GM19463 (cell line): ENCODE measurements at regions not wholly inside any gene's neighbourhood (a gene's known extent, or its start where the extent isn't known, plus 50 kb on each side); places are given as distances from the start of the nearest gene placed in this dataset.

Experiments used
- ATAC-seq: cut with Tn5 transposase; IDR thresholded peaks from one replicate; pipeline ENCODE4 v1.9.1; 2021; ENCODE audit warnings: mild to moderate bottlenecking, moderate library complexity; ENCODE audit not compliant: unreplicated experiment

- ATAC-seq = no peak
Measured at GRCh38 chr16:86104537-86105048, 205.6 kb downstream of the IRF8 start.

- no peak for ATAC-seq
Measured at GRCh38 chr16:86107215-86107825, 208.4 kb downstream of the IRF8 start.

DNA sequence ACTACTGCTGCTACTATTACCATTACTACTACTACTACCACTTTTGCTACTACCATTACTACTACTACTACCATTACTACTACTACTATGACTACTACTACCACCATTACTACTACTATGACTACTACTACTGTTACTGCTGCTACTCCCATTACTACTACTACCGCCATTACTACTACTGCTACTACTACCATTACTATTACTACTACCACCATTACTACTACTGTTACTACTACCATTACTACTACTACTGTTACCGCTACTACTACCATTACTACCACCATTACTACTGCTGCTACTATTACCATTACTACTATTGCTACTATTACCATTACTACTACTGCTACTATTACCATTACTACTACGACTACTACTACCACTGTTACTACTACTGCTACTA, 209.1 kb downstream of the IRF8 start:
- no peak for ATAC-seq

DNA sequence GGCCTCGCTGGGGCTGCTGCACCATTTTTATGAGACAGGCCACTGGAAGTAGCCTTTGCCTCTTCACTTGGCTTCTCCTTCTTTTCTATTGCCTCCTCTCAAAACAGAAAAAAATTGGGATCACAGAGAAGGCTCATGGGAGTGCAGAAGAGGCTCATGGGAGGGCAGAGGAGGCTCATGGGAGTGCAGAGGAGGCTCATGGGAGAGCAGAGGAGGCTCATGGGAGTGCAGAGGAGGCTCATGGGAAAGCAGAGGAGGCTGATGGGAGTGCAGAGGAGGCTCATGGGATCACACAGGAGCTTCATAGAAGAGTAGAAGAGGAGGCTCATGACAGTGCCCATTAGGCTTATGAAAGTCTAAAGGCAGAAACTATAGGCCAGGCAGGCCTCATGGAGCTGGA, 211.2 kb downstream of the IRF8 start:
- ATAC-seq = no peak

DNA sequence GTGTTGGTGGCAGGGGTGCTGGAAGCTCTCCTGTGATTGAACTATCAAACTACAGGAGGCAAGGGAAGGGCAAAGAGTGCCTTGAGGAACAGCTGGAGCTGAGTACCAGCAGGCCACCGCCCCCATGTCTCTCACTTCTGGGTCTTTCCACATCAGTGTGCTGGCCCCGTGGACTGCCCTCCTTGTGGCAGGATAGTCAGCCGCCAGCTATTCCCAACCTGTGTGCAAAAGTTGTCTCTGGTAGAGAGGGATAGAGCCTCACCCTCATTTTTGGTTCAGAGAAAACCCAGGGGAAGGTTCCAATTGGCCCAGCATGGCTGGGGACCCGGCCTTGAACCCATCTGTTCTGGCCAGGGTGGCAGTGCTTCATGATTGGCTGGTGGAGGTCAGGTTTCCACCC, 211.8 kb downstream of the IRF8 start:
- no peak for ATAC-seq

GRCh38 chr16:86112178-86112577, 213.2 kb downstream of the IRF8 start:
- ATAC-seq = no peak

DNA sequence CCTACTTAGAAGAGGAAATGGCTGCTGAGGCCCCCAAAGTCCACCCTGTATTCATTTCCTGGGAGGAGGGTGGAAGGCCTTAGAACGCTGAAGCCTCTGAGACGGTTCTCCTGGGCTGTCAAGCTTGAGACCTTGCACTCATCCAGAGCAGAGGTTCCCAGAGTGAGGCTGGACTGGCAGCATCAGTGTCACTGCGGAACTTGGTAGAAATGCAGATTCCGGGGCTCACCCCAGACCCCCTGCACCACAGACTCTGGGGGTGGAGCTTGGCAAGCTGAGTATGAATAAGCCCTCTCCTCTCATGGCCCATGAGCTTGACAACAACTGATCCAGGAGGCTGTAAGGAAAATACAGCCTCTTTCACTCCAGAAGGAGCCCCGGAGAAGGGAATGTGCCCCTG, 218.3 kb downstream of the IRF8 start:
- no peak for ATAC-seq

DNA sequence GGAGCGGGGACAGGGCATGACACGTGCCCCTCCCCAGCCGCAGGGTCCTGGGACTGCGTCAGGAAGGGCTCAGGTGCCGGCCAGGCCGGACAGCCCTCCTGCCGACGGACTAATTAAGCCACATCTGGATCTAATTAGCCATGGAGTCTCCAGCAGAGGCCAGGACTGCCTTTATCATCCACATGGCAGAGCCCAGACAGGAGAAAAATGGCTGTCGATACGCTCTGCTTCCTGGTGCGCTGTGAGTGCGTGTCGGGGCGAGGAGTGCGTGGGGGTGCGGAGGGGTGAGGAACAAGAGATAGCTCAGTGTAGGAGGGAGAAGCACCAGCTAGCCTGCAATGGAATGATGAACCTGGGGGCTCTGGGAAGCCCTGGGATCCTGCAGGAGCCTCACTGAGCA, 218.8 kb downstream of the IRF8 start:
- ATAC-seq = no peak

DNA sequence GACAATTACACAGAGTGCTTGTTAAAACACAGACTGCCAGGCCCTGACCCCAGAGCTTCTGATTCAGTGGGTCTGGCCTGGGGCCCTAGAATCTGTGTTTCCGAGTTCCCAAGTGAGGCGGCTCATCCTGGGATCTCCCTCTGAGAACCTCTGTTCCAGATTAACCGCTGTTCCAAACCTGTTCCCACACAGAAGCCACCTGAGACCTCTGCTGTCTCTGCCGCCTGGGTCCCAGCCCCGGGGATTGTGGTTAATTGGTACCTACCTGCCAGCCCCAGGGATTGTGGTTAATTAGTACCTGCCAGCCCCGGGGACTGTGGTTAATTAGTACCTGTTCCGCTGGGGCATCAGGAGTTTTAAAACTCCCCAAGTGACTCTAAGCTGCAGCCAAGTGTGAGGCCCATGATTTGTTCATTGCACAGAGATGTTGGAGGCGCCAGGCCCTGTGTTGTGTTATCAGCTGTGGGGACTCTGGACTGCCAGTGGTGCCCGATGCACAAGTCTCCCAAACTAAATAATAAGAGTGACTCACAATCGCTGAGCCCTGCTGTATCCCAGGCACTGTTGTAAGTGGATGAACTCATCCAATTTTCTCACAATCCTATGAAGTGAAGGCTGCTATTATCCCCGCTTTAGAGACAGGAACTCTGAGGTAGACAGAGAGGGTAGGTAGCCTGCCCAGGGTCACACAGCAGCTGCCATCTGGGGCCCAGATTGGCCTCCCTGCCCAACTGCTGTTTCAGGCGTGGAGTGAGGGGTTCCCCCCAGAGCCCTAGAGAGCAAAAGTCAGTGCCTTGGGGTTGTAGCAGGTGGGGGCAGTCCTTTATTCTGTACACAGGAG, 219.7 kb downstream of the IRF8 start:
- no peak for ATAC-seq

- no peak for ATAC-seq
Measured at GRCh38 chr16:86120201-86121192, 221.5 kb downstream of the IRF8 start.

- ATAC-seq = no peak
Measured at GRCh38 chr16:86121374-86122010, 222.5 kb downstream of the IRF8 start.

GRCh38 chr16:86122681-86123342, 223.8 kb downstream of the IRF8 start:
- ATAC-seq = no peak

DNA sequence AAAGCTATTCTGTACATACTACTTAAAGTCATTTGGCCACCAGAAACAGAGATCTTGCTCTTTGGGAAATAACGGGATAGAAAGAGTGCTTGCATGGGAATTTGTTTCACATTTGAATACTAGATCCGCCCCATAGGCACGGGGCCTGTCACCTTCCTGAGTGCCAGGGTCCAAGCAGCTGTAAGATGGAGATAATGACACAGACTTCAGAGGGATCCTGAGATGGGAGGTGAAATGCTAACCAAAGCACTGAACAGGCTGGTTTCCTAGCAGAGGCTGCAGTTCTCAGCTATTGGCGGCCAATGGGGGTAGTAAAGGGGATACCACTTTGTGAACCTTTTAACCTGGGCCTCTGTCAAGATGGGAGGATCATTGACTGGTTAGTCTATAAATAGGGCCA, 225.4 kb downstream of the IRF8 start:
- ATAC-seq = no peak

- ATAC-seq = no peak
Measured at GRCh38 chr16:86126891-86127290, 227.9 kb downstream of the IRF8 start.

DNA sequence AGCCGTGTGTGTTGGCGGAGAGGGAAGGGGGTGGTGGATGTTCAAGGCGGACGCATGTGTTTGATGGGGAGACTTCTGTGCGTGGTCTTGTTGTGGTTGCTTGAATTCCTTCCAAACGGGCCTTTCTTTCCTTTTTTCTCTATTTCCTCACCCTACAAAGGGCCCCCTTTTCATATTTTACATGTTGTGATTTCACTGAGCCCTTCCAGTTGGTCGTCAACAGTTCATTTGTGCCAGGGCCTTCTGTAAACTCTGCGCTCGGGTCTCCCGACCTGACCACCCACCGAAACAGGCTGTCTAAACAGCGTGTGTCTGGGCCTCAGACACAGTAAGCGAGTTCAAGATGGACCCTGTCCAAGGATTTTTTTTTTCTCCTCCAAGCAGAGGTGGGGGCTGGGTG, 228.4 kb downstream of the IRF8 start:
- ATAC-seq = no peak

DNA sequence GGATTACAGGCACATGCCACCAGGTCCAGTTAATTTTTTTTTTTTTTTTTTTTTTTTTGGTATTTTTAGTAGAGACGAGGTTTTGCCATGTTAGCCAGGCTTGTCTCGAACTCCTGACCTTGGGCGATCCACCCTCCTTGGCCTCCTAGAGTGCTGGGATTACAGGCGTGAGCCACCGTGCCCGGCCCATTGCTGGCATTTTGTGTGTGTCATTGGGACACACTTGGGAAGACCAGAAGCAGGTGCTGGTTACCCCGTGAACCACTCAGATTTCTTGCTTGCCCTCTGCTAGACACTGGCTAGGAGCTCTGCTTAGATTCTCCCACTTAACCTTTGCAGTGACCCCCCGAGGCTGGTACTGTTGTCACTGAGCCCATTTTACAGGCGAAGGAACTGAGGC, 229.3 kb downstream of the IRF8 start:
- no peak for ATAC-seq

- no peak for ATAC-seq
Measured at GRCh38 chr16:86129541-86129940, 230.6 kb downstream of the IRF8 start.

GRCh38 chr16:86133377-86133776, 234.4 kb downstream of the IRF8 start:
- no peak for ATAC-seq

- no peak for ATAC-seq
Measured at GRCh38 chr16:86133847-86134375, 234.9 kb downstream of the IRF8 start.
